Thymus (tissue), 11 donors: ENCODE measurements at regions not wholly inside any gene's neighbourhood (a gene's known extent, or its start where the extent isn't known, plus 50 kb on each side); places are given as distances from the start of the nearest gene placed in this dataset.
A peak's percentile ranks its signal among the peaks of the same experiment; 100 is the strongest.

Source experiments
- DNase-seq, 9 donors: peaks; one replicate each; pipeline ENCODE4 v3.0.0-alpha.2; 2013; ENCODE audit warnings: low spot score in 9 of 9, low read depth in 6 of 9, missing footprints in 1 of 9
- H3K27ac ChIP-seq, 2 donors: one replicate each; pipeline ENCODE4 v1.5.1; 2013; ENCODE audit warnings: control low read depth in 1 of 2, low read depth in 1 of 2, low read length in 1 of 2, mild to moderate bottlenecking in 1 of 2, moderate library complexity in 1 of 2
- H3K27me3 ChIP-seq, 2 donors: one replicate each; pipeline ENCODE4 v1.5.1; 2013; ENCODE audit warnings: low read length in 1 of 2; ENCODE audit not compliant: control insufficient read depth in 2 of 2, insufficient read depth in 1 of 2
- H3K36me3 ChIP-seq, 2 donors: one replicate each; pipeline ENCODE4 v1.5.1; 2013; ENCODE audit warnings: low read length in 1 of 2, mild to moderate bottlenecking in 1 of 2, moderate library complexity in 1 of 2; ENCODE audit not compliant: control insufficient read depth in 2 of 2, insufficient read depth in 2 of 2
- H3K4me1 ChIP-seq, 2 donors: one replicate each; pipeline ENCODE4 v1.5.1; 2013; ENCODE audit warnings: low read length in 2 of 2; ENCODE audit not compliant: control insufficient read depth in 2 of 2, insufficient read depth in 2 of 2
- H3K4me3 ChIP-seq, 2 donors: one replicate each; pipeline ENCODE4 v1.5.1; 2013; ENCODE audit warnings: low read length in 2 of 2, control low read depth in 1 of 2, mild to moderate bottlenecking in 1 of 2
- H3K9me3 ChIP-seq, 2 donors: one replicate each; pipeline ENCODE4 v1.5.1; 2013; ENCODE audit warnings: low read length in 1 of 2, mild to moderate bottlenecking in 1 of 2; ENCODE audit not compliant: control insufficient read depth in 2 of 2, insufficient read depth in 1 of 2
- WGBS: extraction: QIAGEN DNeasy Blood & Tissue Kit; methylation state at CpG from one replicate; pipeline ENCODE4 v1.1.7; 2013; 5-methylcytosine and 5-hydroxymethylcytosine counted together
- donor health status: healthy.

DNA sequence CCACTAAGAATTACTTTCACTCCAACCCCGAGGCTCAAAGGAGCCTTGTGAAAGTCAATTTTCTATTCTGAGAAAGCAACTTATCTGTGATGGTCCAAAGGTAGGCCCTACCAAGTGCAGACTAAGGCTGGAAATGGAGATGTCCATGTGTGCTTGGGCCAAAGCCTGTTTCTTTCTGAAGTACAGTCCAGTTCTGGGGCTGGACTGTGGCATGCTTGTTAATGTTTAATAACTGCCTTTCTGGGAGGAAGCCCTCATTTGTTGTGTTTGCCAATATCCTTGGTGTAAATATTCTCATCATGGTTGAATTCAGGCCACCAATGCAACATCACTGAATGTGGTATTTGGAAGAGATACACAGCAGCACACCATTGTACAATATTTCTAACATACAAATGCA lies 182.3 kb upstream of the BCL6 start:
- no peaks in the 10 kb centered on the region for H3K36me3 ChIP-seq
- H3K9me3 ChIP-seq = peaks cover 0 to 2% of the 10 kb centered on the region in 2 donors
- H3K4me1 ChIP-seq = peaks cover 19 to 38% of the 10 kb centered on the region in 2 donors
- peak overlapping the region in 1 of 2 donors; percentile 31 for H3K27ac ChIP-seq
- WGBS = 97% methylated on average over 1 of the region's 1 CpG
- no peak overlapping the region for H3K4me3 ChIP-seq
- DNase-seq = no peak
- H3K27me3 ChIP-seq = no peaks in the 10 kb centered on the region

DNA sequence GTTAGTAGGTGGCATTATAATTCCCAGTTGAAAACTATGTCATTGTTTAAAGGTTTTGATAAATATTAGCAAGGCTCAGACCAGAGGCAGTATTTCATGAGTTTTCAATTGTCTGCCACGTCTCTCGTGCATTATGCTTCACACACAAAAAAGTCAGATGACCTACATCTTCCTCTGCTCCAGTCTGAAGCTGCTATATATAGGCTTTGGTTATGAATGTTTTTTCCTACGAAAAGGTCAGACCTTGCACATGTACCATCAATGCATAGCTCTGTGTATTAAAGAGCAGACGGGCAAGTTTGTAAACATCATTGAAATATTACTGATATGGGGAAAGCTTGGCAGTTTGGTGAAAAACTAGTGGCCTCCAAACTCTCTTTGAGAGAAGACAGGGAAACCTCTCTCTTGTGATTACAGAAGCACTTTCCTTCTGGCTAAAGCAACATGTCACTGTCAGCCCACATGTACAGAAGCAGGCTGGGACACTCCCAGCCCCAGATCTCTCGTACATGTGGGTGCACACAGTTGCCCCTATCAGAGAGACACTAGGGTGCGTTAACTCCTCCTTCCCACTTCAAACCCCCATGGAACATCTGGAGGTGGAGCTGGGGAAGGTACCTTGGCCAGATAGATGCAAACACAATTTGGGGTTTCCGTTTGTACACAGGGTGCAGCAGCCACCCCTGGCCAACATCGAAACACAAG lies 184.0 kb upstream of the BCL6 start:
- DNase-seq = peak in 3 of 9 donors; percentile 23 to 45 (median 26)
- Histone ChIP-seq H3K4me1 (peaks cover 13 to 34% of the 10 kb centered on the region in 2 donors), H3K27ac (peak overlapping the region; percentile 53 to 73), H3K27me3 (no peaks in the 10 kb centered on the region), H3K36me3 (no peaks in the 10 kb centered on the region), H3K9me3 (peaks cover 0 to 2% of the 10 kb centered on the region in 2 donors), H3K4me3 (no peak overlapping the region)
- whole genome bisulfite sequencing = 77% methylated on average over 8 of the region's 8 CpGs

DNA sequence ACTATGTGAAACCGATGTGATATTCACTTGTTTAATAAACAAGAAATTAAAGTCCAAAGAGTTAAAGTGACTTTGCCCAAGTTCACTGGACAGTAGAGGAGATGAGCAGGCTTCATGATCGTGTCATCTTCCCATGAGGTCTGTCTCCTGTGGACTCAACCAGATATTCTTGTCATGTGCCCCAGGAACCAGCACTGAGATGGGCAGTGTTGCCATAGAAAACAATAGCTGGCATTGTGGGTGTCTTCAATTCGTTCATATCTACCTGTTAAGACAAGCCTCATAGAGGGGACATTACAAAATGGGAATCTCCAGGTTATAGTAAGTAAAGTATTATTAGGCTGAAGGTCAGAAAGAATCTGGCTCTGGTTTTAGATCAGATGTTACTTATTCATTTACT lies 184.8 kb upstream of the BCL6 start:
- no peaks in the 10 kb centered on the region for H3K9me3 ChIP-seq
- 95% methylated on average over 3 of the region's 3 CpGs for WGBS
- no peaks in the 10 kb centered on the region for H3K36me3 ChIP-seq
- H3K27ac ChIP-seq = no peak overlapping the region
- DNase-seq = no peak
- H3K27me3 ChIP-seq = no peaks in the 10 kb centered on the region
- no peak overlapping the region for H3K4me3 ChIP-seq
- peaks cover 15 to 34% of the 10 kb centered on the region in 2 donors for H3K4me1 ChIP-seq

DNA sequence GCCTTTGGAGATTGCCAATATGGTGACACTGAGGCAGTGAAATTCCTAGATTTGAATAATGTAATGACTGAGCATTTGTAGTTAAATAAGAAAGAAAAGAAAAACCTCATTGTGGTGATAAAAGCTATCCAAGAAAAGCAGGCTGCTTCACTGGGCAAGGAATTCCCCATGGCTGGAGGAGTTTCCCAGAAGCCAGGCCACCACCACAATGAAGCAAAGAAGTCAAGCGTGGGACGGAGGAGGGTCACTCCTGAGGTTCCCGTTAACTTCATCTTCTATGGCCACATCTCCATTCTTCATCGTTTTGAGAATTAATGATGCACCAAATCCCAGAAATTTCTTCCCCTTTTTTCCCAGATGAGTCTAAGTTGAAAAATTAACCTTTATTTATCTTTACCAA lies 185.8 kb upstream of the BCL6 start:
- Histone ChIP-seq H3K27ac (no peak overlapping the region), H3K36me3 (no peaks in the 10 kb centered on the region), H3K9me3 (no peaks in the 10 kb centered on the region), H3K4me1 (peaks cover 16 to 36% of the 10 kb centered on the region in 2 donors), H3K27me3 (no peaks in the 10 kb centered on the region), H3K4me3 (no peak overlapping the region)
- WGBS = 97% methylated on average over 4 of the region's 4 CpGs
- DNase-seq = no peak

DNA sequence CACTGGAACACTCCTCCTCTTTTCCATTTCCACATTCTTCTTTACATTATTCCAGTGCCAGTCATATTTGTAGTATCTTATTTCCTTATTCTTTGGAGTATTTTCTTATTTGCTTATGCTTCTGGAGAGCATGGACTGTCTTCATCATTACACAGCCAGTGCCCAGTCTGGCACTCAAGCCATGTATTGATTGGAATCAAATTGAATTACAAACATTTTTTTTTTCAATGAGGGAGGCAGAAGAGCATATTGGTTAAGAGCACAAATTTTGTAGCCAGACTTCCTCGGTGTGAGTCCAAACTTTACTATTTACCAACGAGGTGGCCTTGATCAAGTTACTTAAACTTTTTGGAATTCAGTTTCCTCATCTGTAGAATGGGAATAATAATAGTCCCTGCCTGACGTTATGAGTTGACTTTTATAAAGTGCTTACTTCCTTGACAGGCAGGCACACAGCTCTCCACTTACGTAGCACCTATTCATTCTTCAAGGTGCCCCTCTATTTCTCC lies 186.6 kb upstream of the BCL6 start:
- Histone ChIP-seq H3K9me3 (no peaks in the 10 kb centered on the region), H3K27ac (no peak overlapping the region), H3K4me3 (no peak overlapping the region), H3K27me3 (no peaks in the 10 kb centered on the region), H3K36me3 (no peaks in the 10 kb centered on the region), H3K4me1 (peaks cover 11 to 32% of the 10 kb centered on the region in 2 donors)
- WGBS = 95% methylated on average over 4 of the region's 4 CpGs
- no peak for DNase-seq

DNA sequence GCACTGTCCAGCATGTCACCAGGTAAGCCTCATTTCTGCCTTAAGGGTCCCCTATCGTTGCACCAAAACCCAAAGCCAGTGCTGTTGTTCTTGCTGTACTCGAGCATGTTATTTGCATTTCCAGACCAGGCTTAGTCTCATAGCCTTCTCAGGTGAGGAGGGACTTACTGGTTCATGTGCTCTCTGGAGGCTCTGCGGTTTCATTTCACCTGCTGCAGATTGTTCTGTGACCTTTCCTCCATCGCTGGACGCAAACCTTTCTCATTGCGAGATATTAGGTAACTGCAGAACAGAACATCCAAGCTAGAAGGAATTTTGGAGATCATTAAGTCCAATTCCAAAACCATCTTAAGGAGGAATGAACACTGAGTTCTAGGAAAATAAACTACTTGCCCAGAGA lies 187.3 kb upstream of the BCL6 start:
- no peak overlapping the region for H3K4me3 ChIP-seq
- no peaks in the 10 kb centered on the region for H3K36me3 ChIP-seq
- H3K27ac ChIP-seq = no peak overlapping the region
- WGBS = 98% methylated on average over 6 of the region's 6 CpGs
- H3K9me3 ChIP-seq = no peaks in the 10 kb centered on the region
- DNase-seq = no peak
- no peaks in the 10 kb centered on the region for H3K27me3 ChIP-seq
- H3K4me1 ChIP-seq = peaks cover 10 to 31% of the 10 kb centered on the region in 2 donors

DNA sequence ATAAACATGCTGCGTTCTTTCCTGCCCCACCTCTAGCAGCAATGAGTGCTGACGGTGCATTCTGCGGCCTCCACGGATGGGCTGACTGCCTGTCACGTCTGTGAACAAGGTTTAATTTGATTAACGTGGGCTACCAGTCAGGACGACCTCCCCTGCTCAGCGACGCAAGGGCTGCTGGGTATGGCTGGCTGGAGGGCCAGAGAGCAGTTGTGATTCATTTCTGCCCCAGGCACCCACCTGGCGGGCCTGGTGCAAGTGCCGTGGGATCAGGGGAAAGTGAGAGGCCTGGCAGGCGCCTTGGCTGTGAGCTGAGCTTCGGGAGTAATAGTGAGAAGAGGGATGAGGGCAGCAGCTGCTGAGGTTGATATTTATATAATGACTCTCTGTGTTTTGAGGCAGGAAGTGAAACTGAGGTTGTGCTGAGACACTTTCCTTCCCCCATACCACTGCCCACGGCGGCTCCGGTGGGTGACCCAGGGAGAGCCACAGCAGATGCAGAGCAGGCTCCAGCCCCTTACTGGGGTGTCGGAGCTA lies 190.4 kb upstream of the BCL6 start:
- no peak for DNase-seq
- H3K27ac ChIP-seq = peak overlapping the region in 1 of 2 donors; percentile 5

DNA sequence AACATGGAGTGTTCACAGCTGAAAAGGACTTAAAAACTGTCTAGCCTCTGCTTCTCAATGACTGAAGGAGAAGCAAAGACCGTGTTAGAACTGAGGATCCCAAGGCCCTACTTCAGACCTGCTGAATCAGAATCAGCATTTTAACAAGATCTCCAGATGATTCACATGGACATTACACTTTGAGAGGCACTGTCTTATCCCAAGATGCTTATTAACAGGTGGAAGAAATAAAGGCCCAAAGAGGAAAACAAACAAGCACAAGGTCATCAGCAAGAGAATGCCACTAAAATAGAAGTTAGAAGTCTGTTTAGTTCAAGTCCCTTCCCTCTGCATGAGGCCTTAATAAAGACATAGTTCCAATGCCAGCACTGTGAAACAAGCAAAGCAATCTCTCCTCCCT lies 191.4 kb upstream of the BCL6 start:
- Histone ChIP-seq H3K4me1 (peaks cover 4 to 15% of the 10 kb centered on the region in 2 donors), H3K4me3 (no peak overlapping the region), H3K27me3 (no peaks in the 10 kb centered on the region), H3K36me3 (no peaks in the 10 kb centered on the region), H3K27ac (no peak overlapping the region), H3K9me3 (no peaks in the 10 kb centered on the region)
- WGBS = 93% methylated on average over 1 of the region's 1 CpG
- DNase-seq = no peak

More for the DNA sequence above, 190.4 kb upstream of the BCL6 start:
- H3K4me1 ChIP-seq = peaks cover 4 to 15% of the 10 kb centered on the region in 2 donors
- H3K36me3 ChIP-seq = no peaks in the 10 kb centered on the region
- H3K4me3 ChIP-seq = no peak overlapping the region
- H3K27me3 ChIP-seq = no peaks in the 10 kb centered on the region
- no peaks in the 10 kb centered on the region for H3K9me3 ChIP-seq
- WGBS = 74% methylated on average over 17 of the region's 17 CpGs

DNA sequence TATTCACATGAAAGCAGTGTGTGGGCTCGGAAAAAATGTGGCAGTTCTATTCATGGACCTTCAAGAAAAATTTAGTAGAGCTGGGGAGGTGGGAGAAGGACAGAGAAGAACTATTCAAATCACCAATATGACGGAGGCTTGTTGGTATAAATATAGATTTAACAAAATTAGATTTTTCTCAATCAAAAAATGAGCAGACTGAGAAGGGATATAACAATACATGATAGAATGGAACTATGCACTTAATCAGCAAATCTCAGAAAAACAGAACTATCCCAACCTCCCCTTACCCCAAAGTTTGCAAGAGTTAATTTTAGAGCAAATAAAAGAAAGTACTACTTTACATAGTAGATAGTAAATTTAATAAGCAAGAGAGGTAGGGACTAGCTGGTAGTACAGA lies 194.6 kb upstream of the BCL6 start:
- no peaks in the 10 kb centered on the region for H3K9me3 ChIP-seq
- peaks cover 14 to 35% of the 10 kb centered on the region in 2 donors for H3K4me1 ChIP-seq
- H3K36me3 ChIP-seq = no peaks in the 10 kb centered on the region
- H3K27me3 ChIP-seq = no peaks in the 10 kb centered on the region
- H3K4me3 ChIP-seq = no peak overlapping the region
- DNase-seq = no peak
- H3K27ac ChIP-seq = no peak overlapping the region
- 100% methylated on average over 2 of the region's 2 CpGs for WGBS
